ENCODE measurements at regions not wholly inside any gene's neighbourhood (a gene's known extent, or its start where the extent isn't known, plus 50 kb on each side); places are given as distances from the start of the nearest gene placed in this dataset.

DNA sequence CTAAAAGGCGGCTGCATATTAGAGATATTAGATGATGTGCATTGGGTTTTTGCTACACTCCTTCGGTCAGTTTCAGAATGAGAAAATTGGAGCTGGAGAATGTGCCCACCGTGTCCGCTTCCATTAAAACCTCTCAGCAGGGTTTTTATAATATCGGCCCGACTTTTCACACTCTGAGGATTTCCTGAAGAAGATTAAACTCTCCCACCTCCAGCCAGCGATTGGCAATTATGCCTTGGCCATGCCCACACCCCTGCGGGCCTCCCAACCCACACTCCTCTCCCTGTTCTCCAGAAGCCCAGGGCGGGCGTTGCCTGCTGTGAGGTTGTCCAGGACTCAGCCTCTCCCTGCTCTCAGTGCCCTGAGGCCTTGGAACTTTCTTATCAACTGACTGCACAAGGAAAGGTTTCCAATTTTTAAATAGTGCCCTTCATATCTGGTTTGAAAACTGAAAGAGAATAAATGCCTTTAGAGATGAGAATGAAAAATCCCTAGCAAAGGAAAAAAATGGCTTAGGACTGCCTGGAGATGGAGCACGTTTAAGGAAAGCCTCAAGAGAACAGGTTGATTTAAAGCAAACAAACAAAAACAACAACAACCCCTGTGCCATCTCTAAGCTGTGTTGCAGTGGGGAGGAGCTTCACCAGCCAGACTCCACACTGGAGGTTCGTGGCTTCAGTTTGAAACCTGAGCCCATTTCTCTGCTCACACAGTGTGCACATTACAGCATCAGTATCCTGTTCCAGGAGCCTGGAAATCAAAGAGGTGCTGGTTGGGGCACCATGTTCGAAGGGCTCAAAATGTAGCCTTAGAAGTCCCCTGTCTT is 292.9 kb downstream of the NSG2 start:
- no peak for DNase-seq

DNA sequence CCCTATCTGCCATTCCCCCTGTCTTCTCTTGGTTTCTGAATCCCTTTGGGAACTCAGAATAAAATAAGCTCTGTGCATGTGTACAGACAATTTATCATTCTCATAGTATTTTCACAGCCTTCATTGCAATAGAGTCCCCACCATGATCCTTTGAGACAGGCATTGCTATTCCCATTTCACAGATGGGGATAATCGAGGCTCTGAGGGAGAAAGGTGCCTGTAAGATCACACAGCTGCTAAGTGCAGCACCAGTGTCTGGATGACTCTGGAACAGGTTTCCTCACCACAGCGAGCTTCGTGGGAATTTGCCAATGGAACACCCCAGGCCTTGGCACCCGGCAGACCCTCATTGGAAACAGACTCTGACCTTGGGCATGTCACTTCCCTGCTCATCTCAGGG is 293.6 kb downstream of the NSG2 start:
- DNase-seq = no peak

GRCh38 chr5:174340226-174340625 is 294.7 kb downstream of the NSG2 start:
- no peak for DNase-seq

DNA sequence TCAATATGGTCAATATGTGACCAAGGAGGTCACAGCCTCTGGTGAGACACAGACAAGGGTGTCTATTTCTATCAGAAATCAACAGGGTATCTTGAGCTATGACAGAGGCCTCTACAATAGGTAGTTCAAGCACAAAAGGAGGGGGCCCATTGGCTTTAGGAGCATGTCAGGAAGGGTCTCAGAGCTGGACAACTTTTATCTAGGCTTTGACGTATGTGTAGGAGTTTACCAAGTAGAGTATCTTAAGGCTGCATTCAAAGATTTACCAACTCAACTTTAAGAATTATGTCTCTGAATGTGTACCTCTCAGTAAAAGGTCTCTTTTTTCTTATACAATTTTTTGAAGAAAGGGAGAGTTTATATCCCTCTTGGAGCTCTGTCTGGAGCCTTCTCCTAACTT is 297.2 kb downstream of the NSG2 start:
- no peak for DNase-seq

DNA sequence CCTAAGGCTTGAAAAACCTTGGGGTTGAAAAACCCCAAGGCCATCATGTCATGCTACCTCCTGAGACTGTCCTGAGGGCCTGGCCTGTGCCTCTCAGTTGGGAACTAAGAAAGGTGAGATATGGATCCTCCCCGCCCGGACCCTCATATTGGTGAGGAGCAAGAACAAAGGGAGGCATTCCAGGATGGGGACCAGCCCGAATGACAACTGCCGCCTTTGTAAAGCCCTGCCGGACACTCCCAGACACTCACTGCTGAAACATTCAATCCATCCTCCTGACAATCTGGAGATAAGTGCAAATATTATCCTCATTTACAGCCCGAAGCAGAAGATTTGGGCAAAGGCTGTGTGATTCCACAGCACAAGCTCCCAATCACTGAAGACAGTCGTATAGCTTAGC is 298.3 kb downstream of the NSG2 start:
- no peak for DNase-seq

- DNase-seq = no peak
Measured at GRCh38 chr5:174344335-174344734, 298.8 kb downstream of the NSG2 start.

- no peak for DNase-seq
Measured at GRCh38 chr5:174347183-174347582, 301.7 kb downstream of the NSG2 start.

DNA sequence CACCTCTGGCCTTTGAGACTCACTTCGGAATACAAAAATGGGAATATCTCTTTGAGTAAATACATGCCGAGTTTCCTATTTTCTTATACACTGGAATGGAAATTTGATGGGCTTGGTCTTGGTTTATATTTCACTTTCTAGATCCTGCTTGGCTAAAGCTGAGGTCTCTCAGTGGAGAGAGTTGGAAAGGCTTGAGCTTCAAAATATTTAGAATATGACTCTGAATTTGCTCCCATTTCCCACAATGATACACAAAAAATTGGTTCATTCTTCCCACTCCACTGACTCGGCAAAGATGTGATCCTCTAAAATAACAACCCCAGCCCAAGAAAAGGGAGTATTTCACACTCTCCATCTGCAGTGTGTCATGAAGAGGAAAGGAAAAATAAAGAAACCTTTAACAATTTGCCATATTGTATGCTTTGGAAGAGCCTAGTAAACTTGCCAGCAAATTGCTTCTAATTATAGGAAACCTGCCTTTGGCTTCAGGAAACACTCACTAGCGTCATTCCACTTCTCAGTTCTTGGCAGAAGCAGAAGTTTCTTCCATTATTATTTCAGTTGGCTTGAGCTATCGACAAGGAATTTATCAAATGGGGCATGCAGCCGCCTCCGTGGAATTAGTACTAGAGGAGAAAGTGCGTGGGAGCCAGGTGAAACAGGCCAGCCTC is 302.9 kb downstream of the NSG2 start:
- no peak for DNase-seq

DNA sequence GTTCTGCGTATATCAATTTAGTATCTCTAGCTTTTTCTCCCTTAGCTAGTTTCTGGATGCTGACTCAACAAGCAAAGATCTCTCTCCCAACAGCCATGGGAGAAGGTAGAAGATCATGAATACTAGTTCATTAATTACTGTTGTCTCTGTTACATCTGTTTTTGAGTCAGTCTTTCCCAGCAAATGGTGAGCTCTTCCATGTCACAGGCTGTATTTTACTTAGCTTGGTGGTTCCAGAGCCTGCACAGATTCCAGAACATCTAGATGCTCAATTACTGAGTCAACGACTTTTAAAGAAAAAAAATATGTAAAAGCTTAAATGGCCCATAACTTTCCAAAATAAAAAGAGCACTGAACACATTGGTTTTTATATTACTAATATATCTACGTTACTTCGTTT is 307.2 kb downstream of the NSG2 start:
- no peak for DNase-seq

DNA sequence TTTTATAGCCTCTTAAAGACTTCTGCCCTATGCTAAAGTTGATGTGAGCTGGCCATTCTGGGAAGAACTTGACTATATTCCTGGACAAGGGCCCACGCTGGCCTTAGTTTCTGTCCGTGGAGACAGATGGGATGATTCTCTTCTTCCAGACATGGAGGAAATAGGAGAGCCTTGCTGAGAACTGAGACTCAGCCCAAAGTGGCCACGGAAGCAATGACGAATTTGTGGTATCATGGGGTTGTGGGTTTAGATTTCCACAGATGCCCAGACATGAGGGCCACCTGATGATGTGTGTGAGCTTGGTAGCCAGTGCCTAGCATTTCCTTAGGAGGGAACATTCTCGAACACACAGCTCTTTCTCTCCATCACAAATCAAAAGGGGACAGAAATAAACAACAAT is 309.1 kb downstream of the NSG2 start:
- no peak for DNase-seq

DNA sequence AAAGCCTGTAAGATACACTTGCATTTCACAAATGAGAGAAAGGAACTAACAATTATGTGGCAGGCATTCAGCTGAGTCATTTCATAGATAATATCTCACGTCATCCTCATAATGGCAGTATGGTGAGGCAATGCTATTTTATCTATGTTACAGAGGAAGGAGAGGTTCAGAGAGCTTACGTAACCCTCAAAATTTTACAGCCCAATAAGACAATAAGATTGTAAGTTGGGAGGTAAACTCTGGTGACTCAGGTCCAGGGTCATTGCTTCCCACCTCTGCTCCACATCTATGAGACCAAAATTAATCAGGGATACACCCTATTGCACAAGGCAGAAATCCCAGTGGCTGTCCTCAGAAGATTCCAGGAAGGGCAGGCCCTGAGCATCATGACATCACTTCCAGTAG is 309.7 kb downstream of the NSG2 start:
- no peak for DNase-seq

DNA sequence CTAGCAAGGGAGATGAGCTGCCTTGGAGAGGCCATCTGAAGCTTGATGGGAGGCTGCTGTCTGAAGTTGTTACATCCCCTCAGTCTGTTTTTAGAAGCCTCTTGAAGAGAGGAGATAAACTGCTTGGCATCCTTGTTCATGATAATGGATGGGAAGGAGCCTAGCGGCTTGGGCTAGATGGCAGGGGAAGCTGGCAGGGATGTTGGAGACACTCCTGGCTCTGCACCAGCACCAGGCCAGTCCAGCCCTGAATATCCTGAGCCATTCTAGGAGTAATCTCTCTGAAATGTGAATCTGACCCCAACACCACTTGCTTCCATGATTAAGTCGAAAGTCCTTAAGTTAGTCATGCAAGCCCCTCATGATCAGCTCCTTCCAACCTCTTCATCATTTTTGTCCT is 310.5 kb downstream of the NSG2 start:
- no peak for DNase-seq

DNA sequence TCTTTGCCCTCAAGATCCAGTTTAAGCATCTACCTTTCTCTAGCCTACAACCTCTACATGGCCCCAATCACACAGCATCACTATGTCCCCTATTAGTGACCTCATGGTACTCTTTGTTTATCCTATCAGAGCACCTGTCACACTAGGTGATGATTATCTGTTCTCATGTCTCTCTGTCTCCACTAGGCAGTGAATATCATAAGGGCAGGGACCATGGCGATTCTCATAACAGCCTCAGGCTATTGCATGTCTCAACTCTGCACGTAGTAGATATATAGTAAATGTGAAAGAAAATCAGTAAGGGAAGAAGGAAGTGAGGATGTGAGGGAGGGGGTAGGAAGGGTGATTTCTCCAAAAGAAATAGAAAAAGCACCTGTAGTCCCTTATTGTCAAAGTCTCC is 311.0 kb downstream of the NSG2 start:
- DNase-seq = no peak

DNA sequence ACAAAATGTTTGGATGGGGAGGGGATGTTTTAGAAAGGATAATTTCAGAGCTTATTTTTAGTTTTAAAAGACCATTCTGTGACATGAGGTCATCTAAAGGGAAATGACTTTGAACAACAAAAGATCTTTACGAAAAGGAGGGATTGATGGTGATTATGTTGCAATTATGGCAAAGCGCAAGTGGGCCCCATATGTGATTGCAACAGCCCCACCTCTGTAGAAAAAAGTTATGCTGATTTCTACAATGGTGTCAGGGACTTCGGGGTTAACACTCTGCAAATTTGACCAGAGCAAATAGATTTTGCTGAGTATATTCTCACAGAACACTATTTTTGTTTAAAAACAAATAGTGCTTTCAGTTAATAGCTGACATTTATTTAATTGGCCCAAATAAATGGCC is 312.8 kb downstream of the NSG2 start:
- no peak for DNase-seq

- DNase-seq = no peak
Measured at GRCh38 chr5:174359071-174359470, 313.6 kb downstream of the NSG2 start.

- DNase-seq = no peak
Measured at GRCh38 chr5:174362514-174362913, 317.0 kb downstream of the NSG2 start.

GRCh38 chr5:174363934-174364333 is 318.4 kb downstream of the NSG2 start:
- no peak for DNase-seq

DNA sequence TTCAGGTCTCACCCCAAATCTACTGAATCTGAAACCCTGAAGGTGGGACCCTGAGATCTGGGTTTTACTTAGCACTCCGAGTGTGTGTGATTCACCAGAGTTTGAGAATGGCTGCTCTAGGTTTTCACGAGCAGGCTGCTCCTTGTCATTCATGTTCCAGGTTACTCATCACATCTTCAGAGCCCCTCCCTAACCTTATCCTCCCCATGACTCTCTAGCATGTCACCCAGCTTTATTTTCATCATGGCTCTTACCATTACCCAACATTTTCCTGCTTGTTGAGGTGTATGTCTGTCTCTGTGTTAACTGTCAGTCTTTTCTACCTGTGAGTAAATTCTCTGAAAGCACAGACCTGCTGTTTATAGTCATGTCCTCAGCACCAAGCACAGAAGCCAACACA is 319.2 kb downstream of the NSG2 start:
- no peak for DNase-seq

GRCh38 chr5:174371600-174372094 is 326.1 kb downstream of the NSG2 start:
- no peak for DNase-seq

DNA sequence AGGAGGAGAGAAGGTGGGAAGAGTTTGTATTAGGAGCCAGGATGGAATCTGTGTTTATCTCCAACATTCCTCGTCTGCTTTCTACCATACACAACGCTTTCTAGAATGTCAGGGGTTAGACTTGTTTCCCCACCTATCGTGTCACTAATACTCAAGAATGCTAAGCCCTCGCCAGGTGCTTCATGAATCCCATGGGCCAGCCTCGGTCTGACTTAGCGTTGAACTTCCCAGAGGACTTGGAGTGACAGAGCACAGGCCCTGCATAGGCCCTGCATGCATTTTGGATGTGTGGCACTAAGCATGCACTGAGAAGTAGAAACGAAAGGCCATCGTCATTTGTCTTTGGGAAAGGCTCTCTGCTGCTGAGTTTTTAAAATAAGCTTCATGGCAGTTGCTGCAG is 328.7 kb downstream of the NSG2 start:
- DNase-seq = no peak

DNA sequence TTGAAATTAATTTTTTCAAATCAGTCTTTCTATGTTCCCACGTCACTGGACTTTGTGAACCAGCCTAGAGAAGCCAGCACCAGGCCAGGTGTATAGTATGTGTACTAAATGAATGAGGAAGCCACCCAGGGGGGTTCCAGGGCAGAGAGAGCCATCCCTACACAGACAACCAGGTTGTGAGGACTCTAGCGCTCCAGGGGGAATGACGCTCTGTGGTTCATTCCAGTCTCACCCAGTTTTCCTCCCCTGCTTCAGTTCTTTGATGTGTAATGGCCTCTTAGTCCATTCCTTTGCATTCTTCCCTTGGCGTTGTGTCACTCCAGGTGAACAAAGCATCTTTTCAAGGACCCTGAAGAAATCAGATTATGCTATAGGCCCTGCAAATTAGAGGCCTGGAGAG is 330.6 kb downstream of the NSG2 start:
- DNase-seq = no peak

DNA sequence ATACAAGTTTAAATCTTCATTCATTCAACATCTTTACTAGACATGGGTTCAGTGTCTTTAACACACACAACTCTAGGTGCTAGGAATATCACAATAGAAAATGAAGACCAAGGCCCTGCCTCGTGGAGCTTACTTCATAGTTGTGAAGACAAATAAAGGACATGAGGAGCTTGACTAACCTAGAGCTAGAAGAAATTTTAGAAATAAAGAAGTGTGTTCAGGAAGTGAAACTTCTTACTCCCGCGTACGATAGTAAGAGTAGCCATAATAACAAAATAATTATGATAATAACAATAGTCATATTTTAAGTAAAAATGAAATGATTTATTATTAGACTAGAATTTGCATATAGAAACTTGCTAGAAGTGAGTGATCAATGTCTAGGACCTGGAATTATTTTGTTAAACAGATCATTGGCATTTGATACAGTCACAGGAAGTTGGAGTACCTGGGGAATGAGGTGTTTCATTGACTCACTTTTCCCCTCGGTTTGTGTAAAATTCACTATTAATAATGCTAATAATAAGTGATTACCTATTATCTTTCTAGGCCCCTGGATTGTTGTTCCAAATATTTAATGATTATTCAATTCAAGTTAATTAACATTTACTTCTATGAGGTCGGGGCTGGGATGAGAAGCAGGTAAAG is 331.3 kb downstream of the NSG2 start:
- no peak for DNase-seq

- DNase-seq = no peak
Measured at GRCh38 chr5:174378121-174378874, 332.8 kb downstream of the NSG2 start.

Data from activated naive CD4-positive, alpha-beta T cell (primary cell).